Testis (tissue), 2 donors: ENCODE measurements at regions not wholly inside any gene's neighbourhood (a gene's known extent, or its start where the extent isn't known, plus 50 kb on each side); places are given as distances from the start of the nearest gene placed in this dataset.

Experiments used
- CTCF ChIP-seq, 3 experiments: fragments of 450-650 bp in 2 of 3; fragments of 200-600 bp in 1 of 3; sonication (generic) in 1 of 3; IDR thresholded peaks; one replicate each; pipeline ENCODE4 v1.5.1; 2016 to 2019; ENCODE audit warnings: antibody characterized with exemption in 3 of 3, mild to moderate bottlenecking in 2 of 3, moderate library complexity in 1 of 3
- POLR2A ChIP-seq: fragments of 450-650 bp; IDR thresholded peaks from one replicate; pipeline ENCODE4 v1.6.1; 2017; ENCODE audit warnings: antibody characterized with exemption, mild to moderate bottlenecking, moderate library complexity

DNA sequence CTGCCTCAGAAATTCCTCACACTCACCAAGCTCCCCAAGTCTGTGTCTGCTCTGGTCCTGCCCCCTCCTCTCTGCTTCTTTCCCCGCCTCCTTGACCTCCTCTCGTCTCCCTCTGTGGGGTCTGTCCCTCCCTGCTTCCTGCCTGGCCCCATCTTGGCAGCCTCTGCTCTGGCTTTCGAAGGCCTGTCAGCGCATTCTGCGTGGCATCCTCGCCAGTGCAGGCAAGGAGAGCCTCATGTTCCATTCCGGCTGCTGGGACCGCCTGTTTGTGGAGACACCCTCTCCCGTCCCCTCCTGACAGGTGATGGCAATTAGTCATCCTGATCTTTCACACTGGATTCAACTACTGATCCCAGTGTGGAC is 51.7 kb upstream of the COL13A1 start:
- TF ChIP-seq CTCF (IDR thresholded peaks at IDR 0.05) (no peak), POLR2A (no peak)
